ENCODE measurements at regions not wholly inside any gene's neighbourhood (a gene's known extent, or its start where the extent isn't known, plus 50 kb on each side); places are given as distances from the start of the nearest gene placed in this dataset.

- Mint-ChIP-seq H3K36me3 (ENCODE audit: low read depth) (no peaks in the 10 kb centered on the region), H3K27ac (no peak overlapping the region), H3K9me3 (no peaks in the 10 kb centered on the region), H3K4me3 (no peak overlapping the region), H3K4me1 (ENCODE audit: low read depth) (no peaks in the 10 kb centered on the region), H3K27me3 (peaks cover 6% of the 10 kb centered on the region)
These were observed 218.1 kb downstream of the CETN3 start for GRCh38 chr5:90191352-90192045.

GRCh38 chr5:90185897-90186468 is 223.6 kb downstream of the CETN3 start:
- Mint-ChIP-seq H3K36me3 (ENCODE audit: low read depth) (no peaks in the 10 kb centered on the region), H3K9me3 (no peaks in the 10 kb centered on the region), H3K27me3 (peaks cover 6% of the 10 kb centered on the region), H3K4me1 (ENCODE audit: low read depth) (no peaks in the 10 kb centered on the region), H3K4me3 (no peak overlapping the region), H3K27ac (no peak overlapping the region)

GRCh38 chr5:90184764-90185163 is 224.8 kb downstream of the CETN3 start:
- H3K4me3 Mint-ChIP-seq, result no peak overlapping the region
- H3K27me3 Mint-ChIP-seq, result peaks cover 6% of the 10 kb centered on the region
- H3K27ac Mint-ChIP-seq, result no peak overlapping the region
- H3K9me3 Mint-ChIP-seq, result no peaks in the 10 kb centered on the region
- no peaks in the 10 kb centered on the region for H3K4me1 Mint-ChIP-seq (ENCODE audit: low read depth)
- H3K36me3 Mint-ChIP-seq (ENCODE audit: low read depth), result no peaks in the 10 kb centered on the region

GRCh38 chr5:90182726-90183125 is 226.8 kb downstream of the CETN3 start:
- H3K27me3 Mint-ChIP-seq, result no peaks in the 10 kb centered on the region
- H3K36me3 Mint-ChIP-seq (ENCODE audit: low read depth), result no peaks in the 10 kb centered on the region
- no peak overlapping the region for H3K4me3 Mint-ChIP-seq
- no peaks in the 10 kb centered on the region for H3K9me3 Mint-ChIP-seq
- no peak overlapping the region for H3K27ac Mint-ChIP-seq
- H3K4me1 Mint-ChIP-seq (ENCODE audit: low read depth), result no peaks in the 10 kb centered on the region

GRCh38 chr5:90174236-90174635 is 235.3 kb downstream of the CETN3 start:
- Mint-ChIP-seq H3K27ac (no peak overlapping the region), H3K4me3 (no peak overlapping the region), H3K4me1 (ENCODE audit: low read depth) (no peaks in the 10 kb centered on the region), H3K27me3 (no peaks in the 10 kb centered on the region), H3K9me3 (peaks cover 10% of the 10 kb centered on the region), H3K36me3 (ENCODE audit: low read depth) (no peaks in the 10 kb centered on the region)

- H3K27ac Mint-ChIP-seq, result no peak overlapping the region
- no peaks in the 10 kb centered on the region for H3K36me3 Mint-ChIP-seq (ENCODE audit: low read depth)
- peaks cover 10% of the 10 kb centered on the region for H3K9me3 Mint-ChIP-seq
- H3K27me3 Mint-ChIP-seq, result no peaks in the 10 kb centered on the region
- no peaks in the 10 kb centered on the region for H3K4me1 Mint-ChIP-seq (ENCODE audit: low read depth)
- H3K4me3 Mint-ChIP-seq, result no peak overlapping the region
These were observed 236.1 kb downstream of the CETN3 start for GRCh38 chr5:90173299-90174030.

GRCh38 chr5:90171466-90171865 is 238.1 kb downstream of the CETN3 start:
- H3K36me3 Mint-ChIP-seq (ENCODE audit: low read depth), result no peaks in the 10 kb centered on the region
- H3K27ac Mint-ChIP-seq, result no peak overlapping the region
- no peaks in the 10 kb centered on the region for H3K4me1 Mint-ChIP-seq (ENCODE audit: low read depth)
- no peak overlapping the region for H3K4me3 Mint-ChIP-seq
- peaks cover 4% of the 10 kb centered on the region for H3K9me3 Mint-ChIP-seq
- no peaks in the 10 kb centered on the region for H3K27me3 Mint-ChIP-seq

GRCh38 chr5:90170261-90170660 is 239.3 kb downstream of the CETN3 start:
- no peaks in the 10 kb centered on the region for H3K27me3 Mint-ChIP-seq
- no peaks in the 10 kb centered on the region for H3K4me1 Mint-ChIP-seq (ENCODE audit: low read depth)
- H3K36me3 Mint-ChIP-seq (ENCODE audit: low read depth), result no peaks in the 10 kb centered on the region
- H3K9me3 Mint-ChIP-seq, result no peaks in the 10 kb centered on the region
- H3K4me3 Mint-ChIP-seq, result no peak overlapping the region
- H3K27ac Mint-ChIP-seq, result no peak overlapping the region

GRCh38 chr5:90169078-90169477 is 240.5 kb downstream of the CETN3 start:
- Mint-ChIP-seq H3K27ac (no peak overlapping the region), H3K4me3 (no peak overlapping the region), H3K36me3 (ENCODE audit: low read depth) (no peaks in the 10 kb centered on the region), H3K9me3 (no peaks in the 10 kb centered on the region), H3K4me1 (ENCODE audit: low read depth) (no peaks in the 10 kb centered on the region), H3K27me3 (no peaks in the 10 kb centered on the region)

GRCh38 chr5:90168399-90168798 is 241.2 kb downstream of the CETN3 start:
- Mint-ChIP-seq H3K4me3 (no peak overlapping the region), H3K27ac (no peak overlapping the region), H3K36me3 (ENCODE audit: low read depth) (no peaks in the 10 kb centered on the region), H3K9me3 (no peaks in the 10 kb centered on the region), H3K4me1 (ENCODE audit: low read depth) (no peaks in the 10 kb centered on the region), H3K27me3 (no peaks in the 10 kb centered on the region)

- H3K27ac Mint-ChIP-seq, result no peak overlapping the region
- H3K4me3 Mint-ChIP-seq, result no peak overlapping the region
- no peaks in the 10 kb centered on the region for H3K27me3 Mint-ChIP-seq
- no peaks in the 10 kb centered on the region for H3K36me3 Mint-ChIP-seq (ENCODE audit: low read depth)
- H3K4me1 Mint-ChIP-seq (ENCODE audit: low read depth), result no peaks in the 10 kb centered on the region
- no peaks in the 10 kb centered on the region for H3K9me3 Mint-ChIP-seq
These were observed 242.7 kb downstream of the CETN3 start for GRCh38 chr5:90166816-90167215.

GRCh38 chr5:90162324-90162723 is 247.2 kb downstream of the CETN3 start:
- Mint-ChIP-seq H3K27me3 (no peaks in the 10 kb centered on the region), H3K36me3 (ENCODE audit: low read depth) (no peaks in the 10 kb centered on the region), H3K4me1 (ENCODE audit: low read depth) (no peaks in the 10 kb centered on the region), H3K27ac (no peak overlapping the region), H3K4me3 (no peak overlapping the region), H3K9me3 (no peaks in the 10 kb centered on the region)

GRCh38 chr5:90161414-90161813 is 248.1 kb downstream of the CETN3 start:
- no peak overlapping the region for H3K4me3 Mint-ChIP-seq
- H3K36me3 Mint-ChIP-seq (ENCODE audit: low read depth), result no peaks in the 10 kb centered on the region
- no peaks in the 10 kb centered on the region for H3K9me3 Mint-ChIP-seq
- no peaks in the 10 kb centered on the region for H3K27me3 Mint-ChIP-seq
- H3K27ac Mint-ChIP-seq, result no peak overlapping the region
- no peaks in the 10 kb centered on the region for H3K4me1 Mint-ChIP-seq (ENCODE audit: low read depth)

GRCh38 chr5:90158131-90158530 is 251.4 kb downstream of the CETN3 start:
- no peaks in the 10 kb centered on the region for H3K4me1 Mint-ChIP-seq (ENCODE audit: low read depth)
- no peaks in the 10 kb centered on the region for H3K27me3 Mint-ChIP-seq
- H3K27ac Mint-ChIP-seq, result no peak overlapping the region
- no peak overlapping the region for H3K4me3 Mint-ChIP-seq
- H3K9me3 Mint-ChIP-seq, result peaks cover 5% of the 10 kb centered on the region
- H3K36me3 Mint-ChIP-seq (ENCODE audit: low read depth), result no peaks in the 10 kb centered on the region

GRCh38 chr5:90153031-90153430 is 256.5 kb downstream of the CETN3 start:
- no peaks in the 10 kb centered on the region for H3K27me3 Mint-ChIP-seq
- H3K27ac Mint-ChIP-seq, result no peak overlapping the region
- no peak overlapping the region for H3K4me3 Mint-ChIP-seq
- no peaks in the 10 kb centered on the region for H3K4me1 Mint-ChIP-seq (ENCODE audit: low read depth)
- peaks cover 7% of the 10 kb centered on the region for H3K9me3 Mint-ChIP-seq
- no peaks in the 10 kb centered on the region for H3K36me3 Mint-ChIP-seq (ENCODE audit: low read depth)
